Activated CD4-positive, alpha-beta T cell treated with anti-CD3 and anti-CD28 coated beads, Interleukin-2, amount 50 U/mL, for 16 hours (primary cell): ENCODE measurements at regions not wholly inside any gene's neighbourhood (a gene's known extent, or its start where the extent isn't known, plus 50 kb on each side); places are given as distances from the start of the nearest gene placed in this dataset.
"Not testable (repeated sequence)": the region's sequence is repeated elsewhere in the genome, so short reads cannot be mapped to it uniquely, and the experiment has no call there.

Source experiments
- DNase-seq: peaks from one replicate; pipeline ENCODE4 v3.0.0-alpha.2; 2020

DNA sequence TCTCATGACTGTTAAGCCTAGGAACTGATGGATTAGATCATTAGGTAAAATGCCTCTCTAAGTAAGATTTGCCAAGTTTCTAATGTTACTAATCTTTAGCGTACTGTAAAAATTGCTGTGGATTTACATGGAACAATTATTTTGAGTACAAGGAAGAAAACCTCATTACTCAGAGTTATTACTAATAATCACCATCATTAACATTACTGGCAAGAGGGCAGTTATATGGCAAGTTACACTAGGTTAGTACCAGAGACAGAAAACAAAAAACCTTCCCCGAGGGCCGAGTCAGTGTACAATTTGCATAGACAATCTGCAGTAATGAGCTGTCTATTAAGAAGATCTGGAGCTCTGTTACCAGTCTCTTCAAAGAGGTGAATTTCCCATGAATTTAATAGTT is 775.6 kb downstream of the GATA3 start:
- DNase-seq, result no peak

DNA sequence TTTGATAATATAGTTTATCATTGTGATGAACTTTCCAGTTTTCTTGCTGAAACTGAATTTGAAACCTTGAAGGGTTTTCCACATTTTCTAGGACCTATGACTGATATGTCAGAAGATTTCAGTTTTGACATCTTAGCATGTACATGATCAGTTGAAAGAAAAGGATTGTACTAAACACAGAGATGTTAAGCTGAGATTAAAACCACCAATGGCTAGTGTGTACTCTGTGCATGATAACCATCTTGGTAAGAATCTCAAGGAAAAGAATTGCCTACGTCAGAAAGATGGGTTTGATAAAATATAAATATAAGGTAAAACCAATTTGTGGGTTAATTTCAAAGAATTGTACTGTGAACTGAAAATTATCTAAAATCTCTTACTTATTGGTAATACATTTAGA is 776.4 kb downstream of the GATA3 start:
- peak; percentile 2 for DNase-seq

DNA sequence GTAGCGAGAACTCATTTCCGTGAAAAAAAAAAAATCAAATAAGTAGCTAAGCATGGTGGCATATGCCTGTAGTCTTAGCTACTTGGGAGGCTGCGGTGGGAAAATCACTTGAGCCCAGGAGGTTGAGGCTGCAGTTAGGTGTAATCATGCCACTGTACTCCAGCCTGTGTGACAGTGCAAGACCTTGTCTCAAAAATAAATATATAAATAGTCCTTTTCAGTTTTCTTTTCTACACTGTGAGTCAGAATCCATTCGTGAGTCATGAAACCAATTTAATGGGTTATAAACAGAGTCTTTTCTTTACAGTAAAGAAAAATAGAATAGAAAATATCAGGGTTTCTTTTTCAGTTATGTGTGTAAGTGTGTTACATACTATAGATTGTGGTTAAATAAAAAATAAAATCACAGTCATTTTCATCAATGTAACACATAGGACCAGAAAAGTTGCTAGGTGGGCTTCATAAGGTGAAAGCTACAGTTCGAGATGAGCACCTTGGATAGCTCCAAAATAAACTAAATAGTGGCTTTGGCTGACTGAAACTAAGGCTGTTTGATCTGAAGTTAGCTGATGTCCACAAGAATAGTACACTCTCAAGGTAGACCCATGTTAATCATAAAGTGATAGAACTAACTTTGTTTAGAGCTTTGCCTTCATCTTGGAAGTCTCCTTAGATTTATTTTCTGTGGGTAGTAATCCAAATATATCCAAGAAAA is 781.1 kb downstream of the GATA3 start:
- DNase-seq, result no peak

DNA sequence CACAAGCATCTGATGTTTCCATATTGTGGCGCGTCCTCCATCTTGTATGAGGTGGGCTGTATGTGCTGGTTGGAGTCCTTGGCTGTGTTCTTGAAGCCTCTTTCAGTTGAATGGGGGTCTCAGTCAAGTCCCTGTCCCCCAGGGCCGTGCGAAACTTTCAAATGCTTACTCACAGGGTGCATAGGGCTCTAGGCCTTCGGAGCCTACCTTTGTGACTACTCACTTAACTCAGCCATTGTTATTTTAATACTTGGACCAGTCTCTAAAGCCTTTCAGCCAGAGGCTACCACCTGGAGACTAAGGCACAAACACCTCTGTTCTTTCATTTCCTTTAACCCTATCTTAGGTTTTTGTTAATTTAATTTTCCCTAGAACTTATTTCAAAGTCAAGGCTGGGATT is 785.9 kb downstream of the GATA3 start:
- no peak for DNase-seq

DNA sequence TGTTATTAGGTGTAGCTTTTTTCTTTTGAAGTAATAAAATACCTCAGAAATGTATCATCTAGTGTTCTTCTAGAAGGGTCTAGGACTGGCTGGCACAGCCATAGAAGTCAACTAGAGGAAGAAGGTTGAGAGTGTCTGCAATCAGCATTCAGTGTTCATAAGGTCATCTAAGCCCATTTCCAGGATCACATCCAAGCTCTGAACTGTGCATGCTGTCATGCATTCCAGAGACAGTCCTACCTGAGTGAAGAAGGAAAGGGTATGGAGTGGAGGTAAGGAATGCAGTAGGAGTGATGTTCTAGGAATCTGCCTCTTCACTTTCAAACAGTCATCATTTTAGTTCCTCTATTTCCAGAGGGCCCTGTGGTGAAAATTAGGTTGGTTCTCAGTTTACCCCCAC is 789.7 kb downstream of the GATA3 start:
- no peak for DNase-seq

DNA sequence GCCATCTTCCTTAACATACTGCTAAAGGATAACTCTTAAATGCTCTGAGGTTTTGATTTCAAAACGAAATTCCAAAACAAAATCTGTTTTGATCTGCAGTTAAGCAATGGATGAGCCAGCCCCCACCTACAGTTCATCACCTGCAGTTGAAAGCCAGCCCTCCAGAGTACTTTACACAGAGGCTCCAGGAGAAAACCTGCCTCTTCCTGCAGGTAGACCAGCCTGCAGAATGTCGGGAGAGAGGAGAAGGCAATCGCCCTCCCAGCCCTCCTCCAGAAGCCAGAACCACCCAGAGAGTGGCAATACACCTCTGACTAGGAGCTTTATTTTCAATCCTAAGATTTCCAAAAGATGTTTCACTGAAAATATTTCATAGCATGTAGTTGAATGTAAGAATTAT is 798.1 kb downstream of the GATA3 start:
- no peak for DNase-seq

DNA sequence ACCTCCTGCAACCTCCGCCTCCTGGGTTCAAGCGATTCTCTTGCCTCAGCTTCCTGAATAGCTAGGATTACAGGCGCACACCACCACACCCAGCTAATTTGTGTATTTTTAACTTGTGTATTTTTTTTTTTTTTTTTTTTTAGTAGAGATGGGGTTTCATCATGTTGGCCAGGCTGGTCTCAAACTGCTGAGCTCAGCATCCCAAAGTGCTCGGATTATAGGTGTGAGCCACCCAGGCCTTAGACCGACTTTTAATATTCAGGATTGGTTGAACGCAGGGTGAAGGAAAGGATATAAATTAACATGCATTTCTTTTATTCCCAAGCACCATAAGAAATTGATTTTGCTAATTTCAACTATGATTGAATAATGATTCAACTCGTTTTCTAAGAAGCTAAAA is 798.6 kb downstream of the GATA3 start:
- DNase-seq, result no peak

DNA sequence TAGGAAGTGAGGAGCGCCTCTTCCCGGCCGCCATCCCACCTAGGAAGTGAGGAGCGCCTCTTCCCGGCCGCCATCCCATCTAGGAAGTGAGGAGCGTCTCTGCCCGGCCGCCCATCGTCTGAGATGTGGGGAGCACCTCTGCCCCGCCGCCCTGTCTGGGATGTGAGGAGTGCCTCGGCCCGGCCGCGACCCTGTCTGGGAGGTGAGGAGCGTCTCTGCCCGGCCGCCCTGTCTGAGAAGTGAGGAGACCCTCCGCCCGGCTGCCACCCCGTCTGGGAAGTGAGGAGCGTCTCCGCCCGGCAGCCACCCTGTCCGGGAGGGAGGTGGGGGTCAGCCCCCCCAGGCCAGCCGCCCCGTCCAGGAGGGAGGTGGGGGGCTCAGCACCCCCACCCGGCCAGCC is 814.4 kb downstream of the GATA3 start:
- DNase-seq, result not testable (repeated sequence)

DNA sequence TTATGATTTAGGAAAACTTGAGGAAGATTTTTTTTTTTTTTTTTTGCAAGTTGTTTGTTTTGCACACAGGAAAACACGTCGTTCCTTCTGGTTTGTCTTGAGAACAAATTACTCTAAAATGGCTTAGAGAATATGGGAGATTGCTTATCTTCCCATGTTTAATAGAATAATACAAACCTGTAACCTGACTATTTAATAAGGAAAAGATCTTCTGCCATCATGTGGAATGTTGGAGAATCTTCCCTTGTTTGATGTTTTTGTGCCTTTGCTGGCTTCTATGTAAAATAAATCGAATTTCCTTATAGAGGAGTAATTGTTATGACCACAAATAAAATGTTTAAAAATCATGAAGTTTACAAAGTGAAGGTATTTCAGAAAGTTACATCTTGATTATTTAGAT is 818.8 kb downstream of the GATA3 start:
- no peak for DNase-seq

DNA sequence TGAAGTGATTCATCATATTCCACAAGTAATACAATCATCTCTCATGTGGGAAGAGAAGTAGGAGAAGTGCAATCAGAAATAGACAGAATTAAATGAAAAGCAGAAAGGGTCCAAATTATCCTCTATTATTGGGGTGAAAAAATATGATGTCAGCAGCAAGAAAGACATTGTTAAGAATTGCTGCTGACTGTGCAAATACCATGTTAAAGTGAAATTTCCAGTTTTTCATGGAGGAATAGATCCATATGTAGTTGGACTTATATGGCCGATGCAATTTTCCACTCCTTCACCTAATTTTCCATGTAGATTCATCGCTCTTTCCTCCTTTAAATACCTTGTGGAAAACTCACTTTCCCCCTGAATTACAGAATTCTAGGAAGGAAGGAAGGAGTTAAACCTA is 819.8 kb downstream of the GATA3 start:
- no peak for DNase-seq

DNA sequence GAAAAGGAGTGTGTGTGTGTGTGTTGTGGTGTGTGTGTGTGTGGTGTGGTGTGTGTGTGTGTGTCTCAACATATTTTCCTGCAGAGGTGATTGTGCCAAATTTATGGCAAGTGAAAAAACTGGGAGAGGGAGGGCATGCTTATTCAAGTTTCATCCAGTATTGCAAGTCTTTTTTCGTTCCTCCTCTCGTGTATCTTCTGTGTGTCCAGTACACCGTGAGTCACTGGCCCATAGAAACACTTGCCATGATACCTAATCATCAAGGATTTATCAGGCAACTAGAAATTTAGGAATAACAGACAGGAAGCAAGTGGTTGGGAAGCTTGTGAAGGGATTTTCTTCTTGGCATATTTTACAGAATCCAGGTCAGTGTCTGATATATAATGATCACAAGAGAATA is 820.5 kb downstream of the GATA3 start:
- DNase-seq, result no peak

DNA sequence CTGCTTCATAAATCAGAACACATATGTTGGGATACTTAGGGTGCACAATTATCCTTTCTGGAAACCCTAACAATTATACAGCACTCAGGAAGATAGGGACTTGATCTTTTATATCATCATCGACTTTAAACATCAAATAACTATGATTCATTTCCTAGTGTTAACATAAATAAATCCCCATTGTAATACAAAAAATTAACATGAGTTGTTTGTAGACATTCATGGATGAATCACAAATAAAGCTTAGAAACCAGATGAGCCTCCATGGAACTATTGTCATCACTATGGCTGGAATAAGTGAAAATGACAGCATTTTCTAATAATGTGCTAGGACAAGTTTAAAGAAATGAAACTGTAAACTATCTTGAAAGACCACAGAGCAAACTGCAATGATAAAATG is 821.7 kb downstream of the GATA3 start:
- DNase-seq, result no peak

DNA sequence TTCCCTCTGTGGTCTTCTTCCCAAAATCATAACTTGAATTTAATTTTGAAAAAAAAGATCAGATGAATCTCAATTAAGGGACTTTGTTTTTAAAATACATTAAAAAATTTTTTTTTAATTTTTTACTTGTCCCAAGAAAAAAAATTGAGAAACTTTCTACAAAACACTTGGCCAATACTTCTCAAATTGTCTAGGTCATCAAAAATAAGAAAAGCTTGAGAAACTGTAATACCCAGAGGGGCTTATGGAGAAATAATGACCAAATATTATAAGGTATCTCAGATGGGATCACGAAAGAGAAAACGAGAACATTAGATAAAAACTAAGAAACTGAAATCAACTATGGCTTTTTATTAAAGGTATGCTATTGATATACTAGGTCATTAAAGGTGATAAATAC is 835.0 kb downstream of the GATA3 start:
- DNase-seq, result no peak

DNA sequence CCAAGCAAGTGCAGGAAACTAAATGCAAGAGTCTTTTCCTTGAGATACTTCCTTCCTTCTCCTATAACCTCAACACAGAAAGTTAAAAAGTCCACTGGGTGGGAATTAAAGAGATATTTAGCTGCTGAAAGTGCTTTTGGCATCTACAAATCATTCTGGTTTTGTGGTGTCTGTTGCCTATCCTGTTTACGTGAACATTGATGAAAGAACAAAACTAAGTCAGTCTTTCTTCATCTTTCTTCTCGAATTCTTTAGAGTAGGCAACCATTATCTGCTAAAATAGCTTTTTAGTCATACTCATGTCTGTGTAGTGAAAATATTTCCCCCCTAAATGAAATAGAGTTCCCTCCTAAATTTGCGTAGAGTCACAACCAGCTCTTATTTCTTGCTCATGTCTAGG is 838.6 kb downstream of the GATA3 start:
- no peak for DNase-seq

DNA sequence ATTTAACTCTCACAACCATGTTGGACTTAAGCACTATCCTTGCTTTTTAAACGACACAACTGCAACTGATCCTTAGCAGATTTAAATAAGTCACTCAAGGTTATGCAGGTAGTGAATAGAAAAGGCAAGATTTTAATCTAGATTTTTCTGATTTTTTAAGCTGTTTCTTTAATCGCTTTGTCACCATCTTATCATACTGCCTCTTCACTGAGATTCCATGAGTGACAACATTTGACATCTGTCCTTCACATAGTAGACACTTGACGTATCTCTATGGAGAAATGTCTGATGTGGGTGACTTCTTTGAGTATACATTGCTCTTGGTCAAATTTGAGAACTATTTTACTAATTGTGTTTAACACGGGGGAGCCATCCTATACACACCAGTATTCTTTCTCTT is 839.7 kb downstream of the GATA3 start:
- no peak for DNase-seq

DNA sequence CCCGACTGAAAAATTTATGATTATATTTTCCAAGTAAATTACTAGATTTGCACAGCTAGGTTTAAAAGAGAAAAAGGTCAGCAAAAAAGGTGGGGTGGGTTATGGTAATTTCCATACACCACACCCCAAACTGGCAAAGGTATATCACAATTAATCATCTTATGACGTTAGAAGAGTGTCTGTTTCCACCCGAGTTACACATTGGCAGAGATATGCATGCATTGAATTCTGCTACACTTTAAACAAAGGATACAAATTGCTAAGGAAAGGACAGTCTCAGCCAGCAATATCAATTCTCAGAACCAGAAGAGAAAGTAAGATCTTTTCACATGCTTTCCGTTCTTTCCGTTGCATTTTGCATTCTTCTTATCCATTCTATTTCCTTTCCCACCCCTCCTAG is 843.3 kb downstream of the GATA3 start:
- no peak for DNase-seq

DNA sequence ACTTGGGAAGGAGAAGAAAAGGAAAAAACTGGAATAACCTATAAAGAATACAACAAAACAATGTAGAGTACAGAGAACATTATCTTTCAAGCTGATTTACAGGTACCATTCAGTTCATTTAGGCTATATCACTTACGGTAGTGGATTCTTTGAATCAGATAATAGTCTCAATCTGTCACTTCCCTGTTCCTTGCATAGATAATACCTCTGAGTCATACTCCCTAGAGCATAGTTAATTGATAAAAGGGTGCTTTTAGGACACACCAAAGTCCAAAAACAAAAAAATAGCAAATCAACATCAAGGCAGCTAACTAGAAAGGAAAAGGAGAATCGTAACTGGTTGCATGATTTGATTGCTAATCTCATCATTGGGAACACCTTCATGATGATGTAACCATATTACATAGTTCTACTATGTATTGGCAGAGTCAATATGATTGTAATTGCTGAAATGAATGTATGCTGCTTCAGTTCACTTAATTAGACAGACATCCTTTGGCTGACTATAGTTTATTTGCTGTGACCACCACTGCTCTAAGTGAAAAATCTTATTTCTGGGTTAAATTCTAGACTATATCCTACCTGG is 844.4 kb downstream of the GATA3 start:
- DNase-seq, result no peak

DNA sequence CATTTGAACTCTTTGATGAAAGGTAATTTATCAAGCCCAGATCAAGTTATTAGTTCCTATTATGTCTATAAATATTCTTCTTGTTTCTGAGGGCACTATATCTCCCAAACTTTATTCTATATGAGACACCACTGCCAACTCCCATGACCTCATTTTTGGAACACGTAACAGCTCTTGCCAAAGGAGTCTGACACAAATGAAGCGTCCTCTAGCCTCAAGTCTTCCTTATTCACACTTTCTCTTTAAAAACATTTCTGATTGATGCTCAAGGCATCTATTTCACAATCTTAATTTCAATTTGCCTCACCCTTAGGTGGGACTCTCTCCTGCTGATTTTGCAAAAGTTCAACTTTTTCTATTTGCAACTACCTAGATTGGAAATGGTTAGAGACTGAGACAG is 848.4 kb downstream of the GATA3 start:
- no peak for DNase-seq

DNA sequence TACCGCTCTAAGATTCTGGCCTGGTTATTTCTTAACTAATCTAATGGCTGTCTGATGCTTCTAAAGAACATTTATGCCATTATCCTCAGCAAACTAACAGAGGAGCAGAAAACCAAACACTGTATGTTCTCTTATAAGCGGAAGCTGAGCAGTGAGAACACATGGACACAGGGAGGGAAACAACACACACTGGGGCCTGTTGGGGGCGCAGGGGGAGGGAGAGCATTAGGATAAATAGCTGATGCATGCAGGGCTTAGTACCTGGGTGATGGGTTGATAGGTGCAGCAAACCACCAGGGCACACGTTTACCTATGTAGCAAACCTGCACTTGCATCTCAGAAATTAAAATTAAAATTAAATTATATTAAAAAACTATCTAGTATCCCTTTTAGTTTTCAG is 853.5 kb downstream of the GATA3 start:
- no peak for DNase-seq

DNA sequence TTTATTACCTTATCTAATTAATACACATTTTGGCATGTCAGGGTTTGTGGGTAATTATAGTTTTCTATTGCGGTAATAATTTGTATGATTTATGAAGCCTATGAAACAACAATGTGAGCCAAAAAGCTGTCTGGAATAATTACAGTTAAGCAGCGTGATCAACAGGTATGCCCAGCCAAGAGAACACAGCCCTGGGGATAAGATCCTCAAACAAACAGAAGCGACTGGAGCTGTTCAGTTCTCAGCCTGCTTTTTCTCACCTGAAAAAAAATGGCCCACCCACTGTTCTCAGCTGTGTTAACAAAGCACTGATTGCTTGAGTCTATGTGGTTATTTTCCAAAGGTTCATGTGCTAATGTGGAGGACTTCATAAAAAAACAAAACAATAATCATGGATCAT is 855.8 kb downstream of the GATA3 start:
- no peak for DNase-seq

DNA sequence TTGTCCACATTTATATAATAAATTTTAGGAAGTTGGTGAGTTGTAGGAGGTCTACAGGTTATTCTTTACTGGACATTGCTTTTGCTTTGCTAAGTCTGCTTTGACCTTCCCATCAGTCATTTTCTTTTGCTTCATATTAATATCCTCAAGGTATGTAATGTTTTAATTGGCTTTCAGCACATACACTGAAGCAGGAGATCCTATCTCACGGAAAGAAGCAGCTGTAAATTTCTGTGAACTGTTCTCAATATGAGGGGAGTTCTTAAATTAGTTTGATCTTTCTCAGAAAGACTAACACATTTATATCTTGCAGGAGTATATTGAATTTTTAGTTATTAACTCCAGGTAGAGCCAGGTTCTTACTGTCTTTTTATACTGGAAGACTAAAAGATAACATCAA is 856.5 kb downstream of the GATA3 start:
- no peak for DNase-seq

DNA sequence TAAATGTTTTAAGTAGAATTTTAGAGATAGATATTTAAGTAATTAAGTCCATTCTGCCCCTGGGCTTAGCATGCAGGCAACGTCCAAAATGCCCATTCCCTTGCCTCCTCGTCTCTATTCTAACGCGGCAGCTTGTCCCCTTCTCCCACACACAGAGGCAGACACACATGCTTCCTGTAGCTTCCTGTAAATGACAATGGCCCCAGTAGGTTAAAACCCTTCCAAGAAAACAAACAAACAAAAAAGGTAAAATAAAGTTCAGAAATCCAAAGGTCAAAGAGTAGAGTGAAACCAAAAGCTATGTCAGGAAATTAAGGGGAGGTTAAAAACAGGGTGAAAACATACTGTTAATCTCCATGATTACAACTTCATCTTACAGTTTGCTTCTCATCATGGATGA is 857.6 kb downstream of the GATA3 start:
- DNase-seq, result no peak

DNA sequence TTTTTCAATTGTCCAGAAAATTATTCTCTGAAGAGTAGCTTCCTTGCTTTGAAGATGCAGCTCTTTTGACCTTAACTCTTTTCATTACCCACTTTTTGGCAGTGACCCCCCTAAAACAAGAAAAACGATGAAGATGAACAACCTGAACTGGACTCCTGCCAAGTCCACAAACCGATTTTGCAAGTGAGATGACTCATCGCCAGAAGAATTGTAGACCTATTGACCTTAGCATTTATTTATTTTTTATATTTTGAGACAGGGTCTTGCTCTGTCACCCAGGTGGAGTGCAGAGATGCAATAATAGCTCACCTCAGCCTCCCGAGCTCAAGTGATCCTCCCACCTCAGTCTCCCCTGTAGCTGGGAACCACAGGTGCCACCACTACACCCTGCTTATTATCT is 859.2 kb downstream of the GATA3 start:
- DNase-seq, result no peak

DNA sequence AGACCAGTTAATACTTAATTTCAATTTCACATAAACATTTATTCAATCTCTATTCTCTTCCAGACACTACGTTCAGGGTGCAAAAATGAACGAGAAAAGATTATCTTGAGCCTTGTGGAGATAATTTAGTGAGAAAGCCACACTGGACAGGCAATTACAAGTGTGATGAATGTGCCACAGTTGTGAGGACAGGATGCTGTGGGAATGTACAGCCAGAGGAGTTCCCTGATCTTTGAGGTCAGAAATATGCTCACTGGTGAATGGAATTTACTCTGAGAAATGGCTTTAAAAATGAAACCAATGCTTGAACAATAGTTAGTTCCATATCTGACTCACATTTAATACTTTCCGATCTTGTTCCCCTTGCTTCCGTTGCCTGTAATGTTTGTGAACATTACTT is 864.8 kb downstream of the GATA3 start:
- no peak for DNase-seq

DNA sequence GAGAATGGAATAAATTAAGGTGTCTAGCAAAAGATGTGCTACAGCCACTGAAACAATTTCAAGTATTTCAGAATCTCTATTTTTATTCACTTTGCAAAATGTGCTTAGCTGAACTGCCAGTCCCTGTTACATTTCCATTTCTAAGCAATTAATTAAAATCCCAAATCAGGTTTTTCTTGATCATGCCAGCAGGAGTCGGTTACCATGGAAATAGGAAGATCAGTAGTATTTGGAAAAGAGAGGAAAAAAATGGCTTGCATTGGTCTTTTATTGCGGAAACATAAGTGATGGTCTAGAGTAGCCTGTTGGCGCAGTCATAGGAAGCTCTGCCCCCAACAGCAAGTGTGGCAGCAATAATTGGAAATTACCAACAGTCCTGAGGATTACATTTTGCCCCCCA is 867.1 kb downstream of the GATA3 start:
- DNase-seq, result no peak
